K562 (cell line): ENCODE measurements at regions not wholly inside any gene's neighbourhood (a gene's known extent, or its start where the extent isn't known, plus 50 kb on each side); places are given as distances from the start of the nearest gene placed in this dataset.
"Not testable (repeated sequence)": the region's sequence is repeated elsewhere in the genome, so short reads cannot be mapped to it uniquely, and the experiment has no call there.

ENCODE experiments used
- ELF1 ChIP-seq: fragments of 200-800 bp; sonication (Bioruptor generic); IDR thresholded peaks from 2 replicates; pipeline ENCODE4 v1.6.1; 2016; ENCODE audit warnings: missing genetic modification characterization, missing compliant biosample characterization
- EP300 ChIP-seq: IDR thresholded peaks from 2 replicates; pipeline ENCODE4 v1.6.1; 2012; ENCODE audit warnings: low read length, improper control_type of control experiment
- GATA2 ChIP-seq: sonication (generic); formaldehyde crosslinking; IDR thresholded peaks from 2 replicates; pipeline ENCODE4 v1.4.0; 2020; ENCODE audit warnings: mild to moderate bottlenecking, missing genetic modification reagents
- SP1 ChIP-seq: sonication (generic); formaldehyde crosslinking; IDR thresholded peaks from 2 replicates; pipeline ENCODE4 v1.8.1; 2022; ENCODE audit warnings: mild to moderate bottlenecking, missing genetic modification reagents
- USF1 ChIP-seq: sonication (generic); formaldehyde crosslinking; IDR thresholded peaks from 2 replicates; pipeline ENCODE4 v1.9.0; 2022; ENCODE audit warnings: mild to moderate bottlenecking, missing genetic modification reagents
- YY1 ChIP-seq, 3 experiments: IDR thresholded peaks; 2 replicates each; pipeline ENCODE4 v1.6.1; 2011; ENCODE audit warnings: low read length in 2 of 3, mild to moderate bottlenecking in 2 of 3, moderate library complexity in 2 of 3, borderline replicate concordance in 1 of 3, control low read depth in 1 of 3, low read depth in 1 of 3; ENCODE audit not compliant: insufficient read depth in 3 of 3, insufficient replicate concordance in 2 of 3, control insufficient read depth in 1 of 3, insufficient read length in 1 of 3; ENCODE audit errors: extremely low read depth in 1 of 3
- ZNF668 ChIP-seq: fragments of 250-450 bp; sonication (Bioruptor Pico); IDR thresholded peaks from 2 replicates; pipeline ENCODE4 v1.8.0; 2022; ENCODE audit warnings: mild to moderate bottlenecking, inconsistent platforms

- TF ChIP-seq GATA2 (CRISPR knock-in tag); SP1 (CRISPR knock-in tag); ELF1; ZNF668 (CRISPR knock-in tag); USF1 (CRISPR knock-in tag); YY1 (IDR thresholded peaks at IDR 0.05; ENCODE audit: borderline replicate concordance in 1 of 3, control insufficient read depth in 1 of 3, extremely low read depth in 1 of 3, insufficient read depth in 3 of 3, insufficient read length in 1 of 3, insufficient replicate concordance in 2 of 3, low read depth in 1 of 3, low read length in 2 of 3); EP300: not testable (repeated sequence)
These were observed 62.5 kb upstream of the S1PR1 start for GRCh38 chr1:101174298-101174697.
